Upper lobe of right lung (tissue), 1 donor: ENCODE measurements at regions not wholly inside any gene's neighbourhood (a gene's known extent, or its start where the extent isn't known, plus 50 kb on each side); places are given as distances from the start of the nearest gene placed in this dataset.

ENCODE experiments used
- ATAC-seq: fragments of 200-7000 bp; cut with Tn5 transposase; one replicate; pipeline ENCODE4 v1.9.1; 2020; ENCODE audit warnings: mild to moderate bottlenecking, moderate library complexity
- DNase-seq: peaks from one replicate; pipeline ENCODE4 v3.0.0-alpha.2; 2020
- H3K27ac ChIP-seq: fragments of 200-600 bp; one replicate; pipeline ENCODE4 v1.8.0; 2022
- H3K27me3 ChIP-seq: fragments of 200-600 bp; one replicate; pipeline ENCODE4 v1.8.0; 2022; ENCODE audit warnings: mild to moderate bottlenecking
- H3K36me3 ChIP-seq: fragments of 200-600 bp; one replicate; pipeline ENCODE4 v1.8.0; 2022
- H3K4me1 ChIP-seq: fragments of 200-600 bp; one replicate; pipeline ENCODE4 v1.8.0; 2022
- H3K4me3 ChIP-seq: fragments of 200-600 bp; one replicate; pipeline ENCODE4 v1.8.0; 2022; ENCODE audit warnings: mild to moderate bottlenecking
- H3K9me3 ChIP-seq: fragments of 200-600 bp; one replicate; pipeline ENCODE4 v1.8.0; 2022
- CTCF ChIP-seq: fragments of 200-600 bp; IDR thresholded peaks from one replicate; pipeline ENCODE4 v1.8.0; 2022; ENCODE audit warnings: antibody characterized with exemption
- intact Hi-C: fragments of 100-400 bp; cut with DNase I; formaldehyde crosslinking; loops from one replicate; pipeline ENCODE4 v1.11.0; 2022
- donor health status: DM: no; HTN: yes; CAD: no; lungs with severe emphysema.

GRCh38 chr17:70560471-70560870 lies 391.1 kb downstream of the KCNJ2 start:
- no peak overlapping the region for H3K27ac ChIP-seq
- H3K36me3 ChIP-seq, result no peaks in the 10 kb centered on the region
- H3K4me3 ChIP-seq, result no peak overlapping the region
- no peak for ATAC-seq
- no peak for TF ChIP-seq CTCF
- intact Hi-C loops, result no loop called here
- no peaks in the 10 kb centered on the region for H3K4me1 ChIP-seq
- no peaks in the 10 kb centered on the region for H3K9me3 ChIP-seq
- H3K27me3 ChIP-seq, result no peaks in the 10 kb centered on the region
- no peak for DNase-seq

GRCh38 chr17:70562137-70562536 lies 392.8 kb downstream of the KCNJ2 start:
- Histone ChIP-seq H3K4me3 (no peak overlapping the region), H3K4me1 (no peaks in the 10 kb centered on the region), H3K36me3 (no peaks in the 10 kb centered on the region), H3K9me3 (no peaks in the 10 kb centered on the region), H3K27me3 (no peaks in the 10 kb centered on the region), H3K27ac (no peak overlapping the region)
- ATAC-seq (no peak), DNase-seq (no peak)
- intact Hi-C loops, result no loop called here
- no peak for TF ChIP-seq CTCF

GRCh38 chr17:70563281-70563820 lies 394.0 kb downstream of the KCNJ2 start:
- Histone ChIP-seq H3K4me1 (no peaks in the 10 kb centered on the region), H3K27ac (no peak overlapping the region), H3K4me3 (no peak overlapping the region), H3K9me3 (no peaks in the 10 kb centered on the region), H3K27me3 (no peaks in the 10 kb centered on the region), H3K36me3 (no peaks in the 10 kb centered on the region)
- ATAC-seq (no peak), DNase-seq (no peak)
- TF ChIP-seq CTCF, result no peak
- intact Hi-C loops, result no loop called here

DNA sequence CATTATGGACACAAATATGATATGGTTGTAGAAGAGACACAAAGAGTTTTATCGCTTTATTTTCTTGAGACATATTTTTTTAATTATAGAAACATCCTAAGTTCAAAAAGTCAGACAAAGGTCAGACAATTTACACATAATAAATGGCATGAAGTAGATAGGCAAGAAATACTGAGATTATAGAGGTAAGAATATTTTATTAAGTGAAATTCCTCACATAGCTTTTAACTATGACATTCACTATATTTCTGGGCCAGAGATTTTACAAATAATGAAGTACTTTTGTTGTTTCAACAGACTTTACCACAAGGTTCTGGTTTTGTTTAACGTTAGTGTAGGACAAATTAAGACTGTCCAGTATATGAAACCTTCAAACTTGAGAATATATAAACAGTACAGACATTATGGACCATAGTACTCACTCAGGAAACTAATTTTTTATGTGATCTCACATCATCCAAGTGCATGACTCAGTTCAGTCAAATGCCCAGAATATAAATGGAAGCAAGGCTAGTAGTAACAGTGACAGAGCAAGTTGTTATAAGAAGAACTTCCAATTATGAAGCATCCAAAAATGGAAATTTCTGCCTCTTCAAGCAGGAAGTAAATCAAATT lies 394.8 kb downstream of the KCNJ2 start:
- H3K4me1 ChIP-seq, result no peaks in the 10 kb centered on the region
- H3K4me3 ChIP-seq, result no peak overlapping the region
- intact Hi-C loops, result no loop called here
- H3K27ac ChIP-seq, result no peak overlapping the region
- no peak for TF ChIP-seq CTCF
- H3K27me3 ChIP-seq, result no peaks in the 10 kb centered on the region
- DNase-seq (no peak), ATAC-seq (no peak)
- no peaks in the 10 kb centered on the region for H3K36me3 ChIP-seq
- H3K9me3 ChIP-seq, result no peaks in the 10 kb centered on the region

GRCh38 chr17:70569128-70569527 lies 399.8 kb downstream of the KCNJ2 start:
- intact Hi-C loops, result no loop called here
- no peak for TF ChIP-seq CTCF

DNA sequence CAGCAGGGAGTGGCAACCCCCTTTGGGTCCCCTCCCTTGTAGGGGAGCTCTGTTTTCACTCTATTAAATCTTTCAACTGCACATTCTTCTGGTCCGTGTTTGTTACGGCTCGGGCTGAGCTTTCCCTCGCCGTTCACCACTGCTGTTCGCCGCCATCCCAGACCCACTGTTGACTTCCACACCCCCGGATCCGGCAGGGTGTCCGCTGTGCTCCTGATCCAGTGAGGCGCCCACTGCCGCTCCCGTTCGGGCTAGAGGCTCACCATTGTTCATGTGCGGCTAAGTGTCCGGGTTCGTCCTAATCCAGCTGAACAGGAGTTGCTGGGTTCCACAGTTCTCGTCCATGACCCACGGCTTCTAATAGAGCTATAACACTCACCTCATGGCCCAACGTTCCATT lies 408.1 kb downstream of the KCNJ2 start:
- intact Hi-C loops, result no loop called here
- Histone ChIP-seq H3K27ac (no peak overlapping the region), H3K27me3 (no peaks in the 10 kb centered on the region), H3K36me3 (no peaks in the 10 kb centered on the region), H3K4me1 (no peaks in the 10 kb centered on the region), H3K9me3 (no peaks in the 10 kb centered on the region), H3K4me3 (no peak overlapping the region)
- no peak for DNase-seq
- ATAC-seq, result no peak
- no peak for TF ChIP-seq CTCF

More at GRCh38 chr17:70569128-70569527, 399.8 kb downstream of the KCNJ2 start:
- no peak for DNase-seq
- Histone ChIP-seq H3K4me3 (no peak overlapping the region), H3K4me1 (no peaks in the 10 kb centered on the region), H3K9me3 (no peaks in the 10 kb centered on the region), H3K27ac (no peak overlapping the region), H3K27me3 (no peaks in the 10 kb centered on the region), H3K36me3 (no peaks in the 10 kb centered on the region)
- no peak for ATAC-seq
